ENCODE measurements at regions not wholly inside any gene's neighbourhood (a gene's known extent, or its start where the extent isn't known, plus 50 kb on each side); places are given as distances from the start of the nearest gene placed in this dataset.

GRCh38 chr16:6947291-6947690, 385.4 kb upstream of the RBFOX1 start:
- Histone ChIP-seq H3K27me3 (ENCODE audit: control insufficient read depth in 1 of 2, insufficient read depth in 2 of 2, low read length in 2 of 2) (no peaks in the 10 kb centered on the region), H3K36me3 (ENCODE audit: control insufficient read depth in 2 of 2, insufficient read depth in 2 of 2, low read length in 2 of 2) (no peaks in the 10 kb centered on the region), H3K9me3 (ENCODE audit: control insufficient read depth in 2 of 2, low read length in 2 of 2) (peaks cover 3% of the 10 kb centered on the region in 2 donors), H3K4me3 (ENCODE audit: low read length in 2 of 2) (no peak overlapping the region), H3K4me1 (ENCODE audit: control insufficient read depth, insufficient read depth, low read length) (no peaks in the 10 kb centered on the region), H3K9ac (ENCODE audit: low read length in 2 of 2) (no peak overlapping the region), H3K27ac (ENCODE audit: low read length) (no peak overlapping the region)

GRCh38 chr16:6946802-6947201, 385.8 kb upstream of the RBFOX1 start:
- Histone ChIP-seq H3K36me3 (ENCODE audit: control insufficient read depth in 2 of 2, insufficient read depth in 2 of 2, low read length in 2 of 2) (no peaks in the 10 kb centered on the region), H3K4me1 (ENCODE audit: control insufficient read depth, insufficient read depth, low read length) (no peaks in the 10 kb centered on the region), H3K9me3 (ENCODE audit: control insufficient read depth in 2 of 2, low read length in 2 of 2) (peaks cover 3% of the 10 kb centered on the region in 2 donors), H3K27me3 (ENCODE audit: control insufficient read depth in 1 of 2, insufficient read depth in 2 of 2, low read length in 2 of 2) (no peaks in the 10 kb centered on the region), H3K27ac (ENCODE audit: low read length) (no peak overlapping the region), H3K9ac (ENCODE audit: low read length in 2 of 2) (no peak overlapping the region), H3K4me3 (ENCODE audit: low read length in 2 of 2) (no peak overlapping the region)

GRCh38 chr16:6946106-6946505, 386.5 kb upstream of the RBFOX1 start:
- H3K9ac ChIP-seq (ENCODE audit: low read length in 2 of 2) = no peak overlapping the region
- H3K9me3 ChIP-seq (ENCODE audit: control insufficient read depth in 2 of 2, low read length in 2 of 2) = peaks cover 3% of the 10 kb centered on the region in 2 donors
- no peaks in the 10 kb centered on the region for H3K36me3 ChIP-seq (ENCODE audit: control insufficient read depth in 2 of 2, insufficient read depth in 2 of 2, low read length in 2 of 2)
- no peak overlapping the region for H3K4me3 ChIP-seq (ENCODE audit: low read length in 2 of 2)
- no peak overlapping the region for H3K27ac ChIP-seq (ENCODE audit: low read length)
- no peaks in the 10 kb centered on the region for H3K27me3 ChIP-seq (ENCODE audit: control insufficient read depth in 1 of 2, insufficient read depth in 2 of 2, low read length in 2 of 2)
- no peaks in the 10 kb centered on the region for H3K4me1 ChIP-seq (ENCODE audit: control insufficient read depth, insufficient read depth, low read length)

DNA sequence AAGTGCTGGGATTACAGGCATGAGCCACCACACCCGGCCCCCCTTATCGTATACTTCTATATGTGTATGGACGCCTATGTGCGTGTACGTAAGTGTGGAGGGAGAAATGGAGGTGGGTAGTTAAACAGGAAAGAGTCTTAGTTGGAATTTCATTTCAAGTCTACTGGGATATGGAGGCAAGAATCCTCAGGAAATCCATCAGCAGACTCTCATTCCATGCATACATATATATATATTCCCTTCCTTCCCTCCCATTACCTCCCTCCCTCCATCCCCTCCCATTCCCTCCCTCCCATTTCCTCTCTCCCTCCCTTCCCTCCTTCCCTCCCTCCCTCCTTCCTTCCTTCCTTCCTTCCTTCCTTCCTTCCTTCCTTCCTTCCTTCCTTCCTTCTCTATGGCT, 391.7 kb upstream of the RBFOX1 start:
- H3K4me1 ChIP-seq (ENCODE audit: control insufficient read depth, insufficient read depth, low read length) = no peaks in the 10 kb centered on the region
- no peak overlapping the region for H3K4me3 ChIP-seq (ENCODE audit: low read length in 2 of 2)
- no peak overlapping the region for H3K27ac ChIP-seq (ENCODE audit: low read length)
- H3K36me3 ChIP-seq (ENCODE audit: control insufficient read depth in 2 of 2, insufficient read depth in 2 of 2, low read length in 2 of 2) = no peaks in the 10 kb centered on the region
- H3K27me3 ChIP-seq (ENCODE audit: control insufficient read depth in 1 of 2, insufficient read depth in 2 of 2, low read length in 2 of 2) = no peaks in the 10 kb centered on the region
- H3K9me3 ChIP-seq (ENCODE audit: control insufficient read depth in 2 of 2, low read length in 2 of 2) = peaks cover 0 to 3% of the 10 kb centered on the region in 2 donors
- no peak overlapping the region for H3K9ac ChIP-seq (ENCODE audit: low read length in 2 of 2)

DNA sequence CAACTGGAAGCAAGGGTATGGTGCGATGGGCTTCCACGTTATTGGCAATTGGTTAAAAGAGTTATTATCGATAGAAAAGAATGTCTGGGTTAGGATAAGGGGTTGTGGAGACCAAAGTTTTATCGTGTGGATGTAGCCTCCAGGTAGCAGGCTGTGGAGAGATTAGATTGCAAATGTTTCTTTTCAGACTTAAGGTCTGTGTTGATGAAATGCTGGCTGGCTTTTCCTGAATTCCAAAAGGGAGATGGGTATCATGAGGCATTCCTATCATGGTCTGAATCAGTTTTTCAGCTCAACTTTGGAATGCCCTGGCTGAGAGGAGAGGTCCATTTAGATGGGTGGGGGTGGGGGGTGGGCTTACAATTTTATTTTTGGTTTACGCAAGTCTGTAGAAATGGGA, 395.0 kb upstream of the RBFOX1 start:
- Histone ChIP-seq H3K27ac (ENCODE audit: low read length) (no peak overlapping the region), H3K27me3 (ENCODE audit: control insufficient read depth in 1 of 2, insufficient read depth in 2 of 2, low read length in 2 of 2) (no peaks in the 10 kb centered on the region), H3K4me1 (ENCODE audit: control insufficient read depth, insufficient read depth, low read length) (no peaks in the 10 kb centered on the region), H3K36me3 (ENCODE audit: control insufficient read depth in 2 of 2, insufficient read depth in 2 of 2, low read length in 2 of 2) (no peaks in the 10 kb centered on the region), H3K4me3 (ENCODE audit: low read length in 2 of 2) (no peak overlapping the region), H3K9me3 (ENCODE audit: control insufficient read depth in 2 of 2, low read length in 2 of 2) (peaks cover 0 to 3% of the 10 kb centered on the region in 2 donors), H3K9ac (ENCODE audit: low read length in 2 of 2) (no peak overlapping the region)

GRCh38 chr16:6932871-6933385, 399.7 kb upstream of the RBFOX1 start:
- no peak overlapping the region for H3K27ac ChIP-seq (ENCODE audit: low read length)
- H3K4me1 ChIP-seq (ENCODE audit: control insufficient read depth, insufficient read depth, low read length) = no peaks in the 10 kb centered on the region
- no peaks in the 10 kb centered on the region for H3K27me3 ChIP-seq (ENCODE audit: control insufficient read depth in 1 of 2, insufficient read depth in 2 of 2, low read length in 2 of 2)
- peaks cover 0 to 9% of the 10 kb centered on the region in 2 donors for H3K9me3 ChIP-seq (ENCODE audit: control insufficient read depth in 2 of 2, low read length in 2 of 2)
- H3K4me3 ChIP-seq (ENCODE audit: low read length in 2 of 2) = no peak overlapping the region
- H3K9ac ChIP-seq (ENCODE audit: low read length in 2 of 2) = no peak overlapping the region
- no peaks in the 10 kb centered on the region for H3K36me3 ChIP-seq (ENCODE audit: control insufficient read depth in 2 of 2, insufficient read depth in 2 of 2, low read length in 2 of 2)

DNA sequence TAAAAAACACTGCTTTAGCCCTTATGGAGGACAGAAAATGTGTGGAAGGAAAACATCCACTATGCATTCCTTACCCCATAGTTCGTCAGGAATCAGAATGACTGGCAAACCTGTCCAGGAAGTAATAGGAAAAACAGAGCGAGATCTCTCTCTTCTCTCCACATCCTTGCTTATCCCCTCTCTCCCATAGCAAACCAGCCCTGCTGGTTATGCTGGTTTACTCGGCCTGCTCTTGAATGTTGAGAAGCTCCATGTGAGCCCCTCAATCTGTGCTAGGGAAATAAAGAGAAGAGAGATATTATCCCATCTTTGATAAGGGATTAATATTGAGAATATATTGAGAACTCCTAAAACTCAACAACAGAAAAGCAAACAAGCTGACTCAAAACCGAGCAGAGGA, 402.8 kb upstream of the RBFOX1 start:
- no peak overlapping the region for H3K9ac ChIP-seq (ENCODE audit: low read length in 2 of 2)
- H3K36me3 ChIP-seq (ENCODE audit: control insufficient read depth in 2 of 2, insufficient read depth in 2 of 2, low read length in 2 of 2) = no peaks in the 10 kb centered on the region
- H3K4me3 ChIP-seq (ENCODE audit: low read length in 2 of 2) = no peak overlapping the region
- H3K27me3 ChIP-seq (ENCODE audit: control insufficient read depth in 1 of 2, insufficient read depth in 2 of 2, low read length in 2 of 2) = no peaks in the 10 kb centered on the region
- no peaks in the 10 kb centered on the region for H3K4me1 ChIP-seq (ENCODE audit: control insufficient read depth, insufficient read depth, low read length)
- H3K9me3 ChIP-seq (ENCODE audit: control insufficient read depth in 2 of 2, low read length in 2 of 2) = peaks cover 0 to 9% of the 10 kb centered on the region in 2 donors
- H3K27ac ChIP-seq (ENCODE audit: low read length) = no peak overlapping the region

GRCh38 chr16:6926762-6927161, 405.9 kb upstream of the RBFOX1 start:
- Histone ChIP-seq H3K4me3 (ENCODE audit: low read length in 2 of 2) (no peak overlapping the region), H3K27ac (ENCODE audit: low read length) (no peak overlapping the region), H3K4me1 (ENCODE audit: control insufficient read depth, insufficient read depth, low read length) (no peaks in the 10 kb centered on the region), H3K9me3 (ENCODE audit: control insufficient read depth in 2 of 2, low read length in 2 of 2) (peaks cover 0 to 11% of the 10 kb centered on the region in 2 donors), H3K27me3 (ENCODE audit: control insufficient read depth in 1 of 2, insufficient read depth in 2 of 2, low read length in 2 of 2) (no peaks in the 10 kb centered on the region), H3K36me3 (ENCODE audit: control insufficient read depth in 2 of 2, insufficient read depth in 2 of 2, low read length in 2 of 2) (no peaks in the 10 kb centered on the region), H3K9ac (ENCODE audit: low read length in 2 of 2) (no peak overlapping the region)

DNA sequence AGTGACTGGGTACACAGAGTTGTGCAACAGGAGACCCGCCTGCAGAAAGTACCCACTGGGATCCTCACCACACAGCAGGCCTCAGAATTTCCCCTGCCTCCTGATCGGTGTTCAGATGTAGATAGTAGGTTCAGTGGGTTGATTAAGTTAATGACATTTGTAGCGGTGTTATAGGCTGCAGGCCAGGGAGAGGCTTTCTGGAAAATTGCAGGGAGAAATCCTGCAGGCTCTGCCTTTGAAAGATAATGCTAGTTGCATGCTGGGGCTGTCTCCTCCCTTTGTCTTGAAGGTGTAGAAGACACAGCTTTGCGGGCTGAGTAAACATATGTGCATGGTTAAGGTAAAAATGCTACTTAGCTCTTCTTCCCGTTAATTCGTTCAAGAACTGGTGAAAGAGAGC, 406.3 kb upstream of the RBFOX1 start:
- no peaks in the 10 kb centered on the region for H3K36me3 ChIP-seq (ENCODE audit: control insufficient read depth in 2 of 2, insufficient read depth in 2 of 2, low read length in 2 of 2)
- peaks cover 0 to 7% of the 10 kb centered on the region in 2 donors for H3K9me3 ChIP-seq (ENCODE audit: control insufficient read depth in 2 of 2, low read length in 2 of 2)
- no peak overlapping the region for H3K27ac ChIP-seq (ENCODE audit: low read length)
- no peaks in the 10 kb centered on the region for H3K27me3 ChIP-seq (ENCODE audit: control insufficient read depth in 1 of 2, insufficient read depth in 2 of 2, low read length in 2 of 2)
- H3K4me1 ChIP-seq (ENCODE audit: control insufficient read depth, insufficient read depth, low read length) = no peaks in the 10 kb centered on the region
- no peak overlapping the region for H3K9ac ChIP-seq (ENCODE audit: low read length in 2 of 2)
- H3K4me3 ChIP-seq (ENCODE audit: low read length in 2 of 2) = no peak overlapping the region

GRCh38 chr16:6918646-6919045, 414.0 kb upstream of the RBFOX1 start:
- Histone ChIP-seq H3K4me3 (ENCODE audit: low read length in 2 of 2) (no peak overlapping the region), H3K27me3 (ENCODE audit: control insufficient read depth in 1 of 2, insufficient read depth in 2 of 2, low read length in 2 of 2) (no peaks in the 10 kb centered on the region), H3K27ac (ENCODE audit: low read length) (no peak overlapping the region), H3K4me1 (ENCODE audit: control insufficient read depth, insufficient read depth, low read length) (no peaks in the 10 kb centered on the region), H3K9ac (ENCODE audit: low read length in 2 of 2) (no peak overlapping the region), H3K9me3 (ENCODE audit: control insufficient read depth in 2 of 2, low read length in 2 of 2) (peaks cover 0 to 4% of the 10 kb centered on the region in 2 donors), H3K36me3 (ENCODE audit: control insufficient read depth in 2 of 2, insufficient read depth in 2 of 2, low read length in 2 of 2) (no peaks in the 10 kb centered on the region)

- no peaks in the 10 kb centered on the region for H3K4me1 ChIP-seq (ENCODE audit: control insufficient read depth, insufficient read depth, low read length)
- no peaks in the 10 kb centered on the region for H3K27me3 ChIP-seq (ENCODE audit: control insufficient read depth in 1 of 2, insufficient read depth in 2 of 2, low read length in 2 of 2)
- H3K9me3 ChIP-seq (ENCODE audit: control insufficient read depth in 2 of 2, low read length in 2 of 2) = peaks cover 0 to 3% of the 10 kb centered on the region in 2 donors
- no peak overlapping the region for H3K9ac ChIP-seq (ENCODE audit: low read length in 2 of 2)
- H3K36me3 ChIP-seq (ENCODE audit: control insufficient read depth in 2 of 2, insufficient read depth in 2 of 2, low read length in 2 of 2) = no peaks in the 10 kb centered on the region
- no peak overlapping the region for H3K27ac ChIP-seq (ENCODE audit: low read length)
- H3K4me3 ChIP-seq (ENCODE audit: low read length in 2 of 2) = no peak overlapping the region
Measured at GRCh38 chr16:6916946-6917345, 415.7 kb upstream of the RBFOX1 start.
